ENCODE measurements at regions not wholly inside any gene's neighbourhood (a gene's known extent, or its start where the extent isn't known, plus 50 kb on each side); places are given as distances from the start of the nearest gene placed in this dataset.

- DNase-seq (ENCODE audit: low spot score): peak; percentile 59
Measured at GRCh38 chr3:187954873-187955586, 198.9 kb upstream of the LPP start.

DNA sequence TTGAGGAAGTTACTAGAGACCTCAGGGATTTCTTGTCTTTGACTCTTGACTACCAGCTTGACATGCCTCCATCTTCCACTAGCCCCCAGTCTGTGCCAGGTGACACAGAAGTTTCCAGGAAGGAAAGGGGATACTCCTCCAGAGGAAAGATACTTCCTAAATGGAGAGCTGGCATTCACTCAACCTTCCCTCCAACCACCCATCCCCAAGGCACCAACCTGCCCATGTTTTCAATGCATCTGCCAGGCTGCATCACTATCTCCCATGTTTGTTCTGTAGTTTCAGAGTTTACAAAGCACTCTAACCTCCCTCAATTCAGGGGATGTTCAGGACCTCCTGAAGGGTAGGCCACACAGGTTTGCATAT, 198.4 kb upstream of the LPP start:
- no peak for DNase-seq (ENCODE audit: low spot score)

DNA sequence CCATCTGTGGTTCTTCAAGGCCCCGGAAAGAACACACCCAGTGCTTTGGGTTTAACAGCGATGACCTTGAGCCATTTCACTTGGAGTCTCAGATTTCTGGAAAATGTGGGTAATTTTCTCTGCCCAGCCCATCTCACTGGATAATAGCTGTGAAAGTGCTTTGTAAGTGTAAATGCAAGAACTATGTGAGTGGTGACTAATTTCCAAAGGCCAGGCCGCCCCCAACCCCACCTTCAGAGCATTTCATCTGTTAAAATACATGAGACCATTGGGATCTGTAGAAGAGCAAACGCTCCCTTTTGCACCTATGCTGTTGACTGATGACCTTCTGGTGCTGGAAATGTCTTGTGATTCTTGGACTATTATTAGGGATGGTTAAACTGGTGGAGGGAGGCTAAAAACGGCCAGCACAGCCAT, 196.8 kb upstream of the LPP start:
- DNase-seq (ENCODE audit: low spot score): no peak

DNA sequence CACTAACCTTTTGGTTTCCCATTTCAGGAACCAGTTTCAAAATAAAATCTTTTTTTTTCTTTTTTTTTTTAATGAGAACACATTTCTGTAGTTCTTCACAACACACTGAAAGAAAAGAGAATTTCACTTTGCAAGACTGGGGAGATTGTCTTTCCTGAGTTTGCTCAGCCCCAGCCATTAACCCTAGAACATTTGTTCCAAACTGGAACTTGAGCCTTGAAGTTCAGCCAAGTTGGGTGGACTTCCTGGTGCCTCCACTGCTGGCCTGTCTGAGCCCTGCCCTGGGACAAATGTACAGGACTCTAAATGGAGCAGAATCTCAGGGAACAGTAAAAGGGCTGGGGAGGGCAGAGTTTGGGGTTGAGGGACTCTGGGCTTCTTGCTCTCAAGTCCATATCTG, 196.4 kb upstream of the LPP start:
- no peak for DNase-seq (ENCODE audit: low spot score)

DNA sequence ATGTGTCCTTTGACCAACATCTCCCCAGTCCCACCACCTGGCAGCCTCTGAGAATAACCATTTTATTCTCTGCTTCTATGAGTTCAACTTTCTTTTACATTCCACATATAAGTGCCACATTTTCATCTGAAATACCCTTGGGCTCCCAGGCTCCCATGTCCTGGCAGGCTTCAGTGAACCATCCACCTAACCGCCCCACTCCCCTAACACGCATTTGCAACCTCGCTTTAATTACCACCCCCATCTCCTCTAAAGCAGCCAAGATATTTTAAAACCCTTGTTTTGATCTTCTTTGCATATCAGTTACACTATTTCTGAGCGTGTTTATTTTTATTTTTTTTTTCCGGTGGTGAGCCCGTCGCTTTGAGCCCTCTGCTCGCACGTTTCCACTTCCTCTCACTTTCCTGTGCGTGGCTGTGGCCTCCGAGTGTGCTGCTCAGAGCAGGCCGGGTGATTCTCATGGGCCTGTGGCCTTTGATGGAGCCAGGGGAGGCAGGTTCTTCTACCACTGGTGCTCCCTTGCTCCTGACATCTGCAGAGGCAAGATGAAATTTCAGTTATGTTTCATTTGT, 195.4 kb upstream of the LPP start:
- DNase-seq (ENCODE audit: low spot score): no peak

DNA sequence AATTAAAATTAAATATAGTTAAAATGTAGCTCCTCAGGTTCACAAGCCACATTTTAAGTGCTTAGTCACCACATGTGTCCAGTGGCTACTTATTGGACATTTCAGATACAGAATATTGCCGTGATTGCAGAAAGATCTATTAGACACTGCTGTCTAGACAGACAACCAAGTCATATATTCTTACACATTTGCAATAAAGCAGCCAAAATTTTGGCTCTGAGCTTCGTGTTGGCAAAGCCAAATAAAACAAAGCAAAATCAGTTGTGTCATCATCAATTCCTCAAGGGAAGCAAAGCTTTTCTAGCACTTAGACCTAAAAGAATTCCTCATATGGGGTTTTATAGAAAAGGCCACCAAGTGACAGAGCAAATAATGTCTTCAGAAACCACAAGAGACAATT, 193.1 kb upstream of the LPP start:
- no peak for DNase-seq (ENCODE audit: low spot score)

GRCh38 chr3:187961366-187961765, 192.6 kb upstream of the LPP start:
- no peak for DNase-seq (ENCODE audit: low spot score)

- no peak for DNase-seq (ENCODE audit: low spot score)
Measured at GRCh38 chr3:187963003-187963676, 190.8 kb upstream of the LPP start.

GRCh38 chr3:187963677-187964385, 190.1 kb upstream of the LPP start:
- no peak for DNase-seq (ENCODE audit: low spot score)

DNA sequence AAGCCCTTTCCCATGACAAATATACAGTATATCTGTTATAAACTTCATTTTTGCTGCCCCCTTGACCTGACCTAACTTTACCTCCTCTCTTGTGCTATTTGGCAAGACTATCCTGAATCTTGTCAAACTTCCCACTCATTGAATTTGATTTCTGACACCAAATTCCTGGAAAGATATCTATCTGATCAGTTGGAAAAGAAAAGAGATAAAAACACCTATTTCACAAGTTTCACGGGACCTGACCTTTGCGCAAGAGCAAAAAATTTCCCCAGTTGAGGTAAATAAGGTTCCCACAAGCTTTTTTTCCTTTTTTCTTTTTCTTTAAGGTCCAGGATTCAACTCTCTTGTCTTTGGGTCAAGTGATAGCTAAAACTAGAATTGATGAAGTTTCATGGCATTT, 189.2 kb upstream of the LPP start:
- DNase-seq (ENCODE audit: low spot score): no peak

DNA sequence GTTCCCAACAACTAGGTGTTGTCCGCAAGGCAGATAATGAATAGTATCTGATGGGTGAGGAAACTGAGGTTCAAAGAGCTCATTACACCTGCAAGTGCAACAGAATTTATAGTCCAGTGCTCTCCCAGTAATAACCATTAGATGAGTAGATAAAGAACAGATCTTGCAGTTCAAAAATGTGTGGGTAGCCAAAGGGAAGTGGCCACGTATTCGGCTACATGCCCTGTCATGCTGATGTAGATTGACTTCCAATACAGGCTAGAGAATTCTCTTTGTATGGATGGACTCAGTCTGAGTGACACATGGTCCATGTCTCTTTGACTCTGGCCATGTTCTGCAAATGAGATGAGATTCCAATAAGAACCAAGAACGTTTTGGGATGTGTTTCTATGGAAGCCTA, 187.9 kb upstream of the LPP start:
- no peak for DNase-seq (ENCODE audit: low spot score)

- DNase-seq (ENCODE audit: low spot score): no peak
Measured at GRCh38 chr3:187966636-187967406, 187.1 kb upstream of the LPP start.

DNA sequence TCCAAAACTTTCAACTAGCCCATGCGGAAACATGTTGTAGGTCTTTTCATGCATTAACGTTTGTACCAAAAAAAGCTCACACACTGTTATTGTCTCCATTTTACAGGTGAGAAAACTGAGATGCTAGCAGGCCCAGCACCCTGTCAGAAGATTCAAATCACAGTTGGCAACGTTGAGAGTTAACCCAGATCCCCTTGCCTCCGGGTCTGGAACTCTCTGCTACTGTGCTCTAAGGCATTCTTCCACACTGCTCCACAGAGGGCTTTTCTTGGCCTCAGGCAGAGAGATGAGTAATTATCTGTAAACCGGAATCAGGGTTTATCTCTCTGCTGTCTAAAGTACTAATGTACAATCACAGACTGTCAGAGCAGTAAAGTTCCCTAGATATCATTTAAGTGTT, 186.0 kb upstream of the LPP start:
- DNase-seq (ENCODE audit: low spot score): no peak

GRCh38 chr3:187968883-187969580, 184.9 kb upstream of the LPP start:
- peak; percentile 28 for DNase-seq (ENCODE audit: low spot score)

DNA sequence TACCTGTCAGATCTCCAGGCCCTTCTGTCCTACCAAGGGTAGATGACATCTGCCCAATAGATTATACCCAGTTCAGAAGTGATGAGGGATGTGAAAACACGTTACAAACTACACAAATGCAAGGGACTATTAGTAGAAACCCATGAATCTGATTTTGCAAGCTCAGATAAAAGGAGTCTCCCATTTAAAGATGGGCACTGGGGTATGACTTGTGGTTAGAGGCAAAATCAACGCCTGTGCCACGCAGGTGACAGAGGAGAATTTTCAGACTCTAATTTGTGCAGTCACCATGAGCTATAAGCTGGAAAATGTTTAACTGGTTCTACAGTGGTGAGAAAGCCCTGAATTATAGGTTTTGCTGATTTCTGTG, 184.4 kb upstream of the LPP start:
- no peak for DNase-seq (ENCODE audit: low spot score)

DNA sequence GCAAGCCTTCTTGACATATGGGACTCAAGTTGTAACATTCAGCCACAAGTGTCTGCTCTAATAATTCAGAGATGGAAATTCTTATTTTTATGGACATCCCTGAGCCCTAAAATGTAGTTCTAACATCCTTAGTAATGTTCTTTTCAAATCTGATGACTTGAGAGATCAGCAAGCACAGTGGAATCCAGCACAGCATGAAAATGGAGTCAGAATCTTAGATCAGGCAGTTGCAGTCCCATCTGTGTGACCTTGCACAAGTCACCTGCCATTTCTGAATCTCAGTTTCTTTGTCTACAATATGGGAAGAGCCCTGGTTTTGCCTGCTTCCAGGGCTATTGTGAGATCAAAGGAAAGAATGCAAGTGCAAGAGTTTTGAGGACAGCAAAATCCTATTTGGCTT, 183.9 kb upstream of the LPP start:
- DNase-seq (ENCODE audit: low spot score): no peak

GRCh38 chr3:187971629-187972028, 182.3 kb upstream of the LPP start:
- DNase-seq (ENCODE audit: low spot score): no peak

DNA sequence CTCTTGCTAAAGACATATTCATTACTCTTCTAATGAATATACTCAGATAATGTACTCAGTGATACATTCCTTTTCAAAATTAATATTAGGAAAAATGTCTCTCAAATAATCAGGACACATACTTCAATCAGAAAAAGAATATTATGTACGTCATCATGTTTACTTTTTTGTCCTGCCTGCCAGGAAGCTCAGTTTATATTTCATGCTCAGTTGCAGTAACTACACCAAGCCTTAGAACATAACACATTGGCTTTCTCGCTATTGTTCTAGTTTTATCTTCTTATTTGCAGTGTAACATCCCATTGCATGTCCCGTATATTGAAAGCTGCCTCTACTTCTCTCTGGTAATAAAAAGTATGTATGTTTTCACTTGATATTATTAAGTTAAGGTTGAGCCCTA, 181.5 kb upstream of the LPP start:
- no peak for DNase-seq (ENCODE audit: low spot score)

- no peak for DNase-seq (ENCODE audit: low spot score)
Measured at GRCh38 chr3:187973977-187974870, 179.7 kb upstream of the LPP start.

DNA sequence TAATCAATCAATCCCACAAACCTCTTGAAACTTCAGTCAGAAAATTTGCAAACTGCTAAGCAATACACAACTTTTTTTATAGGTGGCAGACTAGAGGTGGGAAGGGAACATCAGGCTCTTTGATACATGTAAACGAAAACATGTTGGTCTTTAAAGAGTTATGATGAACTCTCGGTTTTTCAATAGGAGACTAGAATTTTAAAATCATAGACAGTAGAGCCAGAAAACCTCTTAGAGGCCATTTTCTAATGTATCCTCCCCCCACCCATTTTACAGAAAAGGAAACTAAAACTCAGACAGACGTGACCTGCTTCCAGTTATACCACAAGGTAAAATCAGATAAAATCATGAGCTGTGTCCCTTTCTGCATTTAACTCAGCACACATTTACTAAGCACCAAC, 179.1 kb upstream of the LPP start:
- DNase-seq (ENCODE audit: low spot score): no peak
